CD4-positive, alpha-beta T cell treated with Interleukin-12 subunit alpha and Interleukin-12 subunit beta, for 1 hour (primary cell): ENCODE measurements at regions not wholly inside any gene's neighbourhood (a gene's known extent, or its start where the extent isn't known, plus 50 kb on each side); places are given as distances from the start of the nearest gene placed in this dataset.
"Not testable (repeated sequence)": the region's sequence is repeated elsewhere in the genome, so short reads cannot be mapped to it uniquely, and the experiment has no call there.

ENCODE experiments used
- DNase-seq: peaks from one replicate; pipeline ENCODE4 v3.0.0-alpha.2; 2020

DNA sequence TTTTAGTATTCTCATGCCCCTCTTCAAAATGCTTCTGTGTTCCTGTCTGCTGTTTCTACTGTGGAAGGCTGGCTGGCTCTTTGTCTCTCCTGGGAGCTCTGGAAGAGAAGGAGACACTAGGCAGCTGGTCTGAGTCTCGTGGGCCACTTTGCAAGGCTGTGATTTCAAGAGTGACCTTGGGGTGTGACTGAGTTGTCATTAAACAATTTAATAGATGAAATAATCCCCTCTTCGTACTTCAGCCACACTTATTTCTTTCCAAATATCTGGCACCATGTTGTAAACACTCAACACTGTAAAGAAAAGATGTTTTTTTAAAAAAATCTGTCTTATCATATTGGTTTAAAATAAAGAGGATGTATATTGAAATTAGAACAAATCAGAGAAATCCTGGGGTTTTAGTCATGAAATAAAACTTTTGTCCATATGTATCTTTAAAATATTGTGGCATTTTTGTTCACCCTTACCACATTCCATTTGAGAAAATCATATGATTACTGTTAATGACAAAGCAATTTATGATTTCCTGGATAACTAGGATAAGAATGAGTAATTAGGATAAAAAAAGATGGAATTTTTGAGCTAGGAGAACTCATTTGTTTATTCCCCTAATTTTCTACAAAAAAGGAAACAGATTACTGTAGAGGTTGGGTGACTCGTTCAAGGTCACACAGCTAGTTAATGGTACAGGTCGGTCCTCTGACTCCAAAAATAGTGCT, 200.8 kb downstream of the MAT2B start:
- DNase-seq = no peak

DNA sequence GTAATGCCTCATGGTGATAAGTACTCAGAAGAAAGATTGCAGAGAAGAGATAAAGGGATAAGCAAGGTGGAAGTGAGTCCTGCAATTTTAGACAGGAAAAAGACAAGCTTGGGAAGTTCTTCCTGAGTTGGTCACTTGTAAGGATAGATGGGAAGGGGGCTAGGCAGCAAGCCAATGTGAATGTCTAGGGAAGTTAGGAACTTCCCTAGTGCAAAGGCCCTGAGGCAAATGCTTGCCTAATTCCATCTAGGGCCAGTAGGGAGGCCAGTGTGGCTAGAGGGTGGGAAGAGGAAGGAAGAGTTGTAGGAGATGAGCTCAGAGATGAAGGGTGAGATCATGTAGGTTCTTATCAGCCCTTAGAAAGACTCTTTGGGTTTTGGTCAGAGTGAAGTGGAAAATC, 206.6 kb downstream of the MAT2B start:
- DNase-seq = no peak

DNA sequence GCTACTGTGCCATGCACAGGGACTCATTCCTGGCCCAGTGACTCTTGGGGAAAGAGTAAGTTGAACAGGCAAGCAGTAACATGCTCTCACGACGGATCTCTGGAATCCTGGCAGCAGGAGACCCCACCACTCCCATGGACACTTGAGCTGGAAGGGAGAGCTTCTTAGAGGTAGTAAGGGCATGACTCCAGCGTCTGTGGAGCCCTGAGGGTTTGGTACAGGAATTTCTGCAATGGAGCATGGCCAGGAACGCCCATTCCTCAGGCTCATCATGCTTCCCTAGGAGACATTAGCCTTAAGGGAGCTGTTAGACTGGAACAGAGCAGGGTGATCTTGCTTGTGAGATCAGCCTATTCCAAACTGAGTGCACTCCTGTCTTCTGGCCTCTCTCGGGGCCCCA, 212.9 kb downstream of the MAT2B start:
- DNase-seq = no peak

DNA sequence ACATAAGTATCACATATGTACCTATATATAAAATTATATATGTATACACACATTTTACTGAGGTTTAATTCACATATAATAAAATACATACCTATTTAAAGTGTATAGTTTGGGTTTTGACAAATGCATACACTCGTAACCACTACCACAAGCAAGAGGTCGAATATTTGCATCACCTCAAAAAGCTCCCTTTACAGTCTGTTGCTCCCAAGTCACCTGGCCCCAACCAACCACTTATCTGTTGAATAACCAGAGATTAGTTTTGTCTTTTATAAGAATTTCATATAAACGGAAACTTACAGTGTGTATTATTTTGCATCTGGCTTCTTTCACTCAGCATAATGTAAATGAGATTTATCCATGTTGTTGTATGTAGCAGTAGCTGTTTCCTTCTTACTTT, 218.9 kb downstream of the MAT2B start:
- no peak for DNase-seq

DNA sequence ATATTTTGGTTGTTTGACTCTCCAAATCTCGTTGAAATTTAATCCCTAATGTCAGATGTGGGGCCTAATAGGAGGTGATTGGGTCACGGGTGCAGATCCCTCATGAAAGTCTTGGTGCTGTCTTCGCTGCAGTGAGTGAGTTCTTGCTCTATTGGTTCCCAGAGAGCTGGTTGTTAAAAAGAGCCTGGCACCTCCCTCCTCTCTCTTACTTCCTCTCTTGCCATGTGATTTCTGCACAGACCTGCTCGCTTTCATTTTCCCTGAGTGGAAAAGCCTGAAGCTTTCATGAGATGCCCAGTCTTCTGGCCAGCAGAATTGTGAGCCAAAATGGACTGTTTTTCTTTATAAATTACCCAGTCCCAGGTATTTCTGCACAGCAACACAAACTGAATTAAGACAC, 221.6 kb downstream of the MAT2B start:
- no peak for DNase-seq

DNA sequence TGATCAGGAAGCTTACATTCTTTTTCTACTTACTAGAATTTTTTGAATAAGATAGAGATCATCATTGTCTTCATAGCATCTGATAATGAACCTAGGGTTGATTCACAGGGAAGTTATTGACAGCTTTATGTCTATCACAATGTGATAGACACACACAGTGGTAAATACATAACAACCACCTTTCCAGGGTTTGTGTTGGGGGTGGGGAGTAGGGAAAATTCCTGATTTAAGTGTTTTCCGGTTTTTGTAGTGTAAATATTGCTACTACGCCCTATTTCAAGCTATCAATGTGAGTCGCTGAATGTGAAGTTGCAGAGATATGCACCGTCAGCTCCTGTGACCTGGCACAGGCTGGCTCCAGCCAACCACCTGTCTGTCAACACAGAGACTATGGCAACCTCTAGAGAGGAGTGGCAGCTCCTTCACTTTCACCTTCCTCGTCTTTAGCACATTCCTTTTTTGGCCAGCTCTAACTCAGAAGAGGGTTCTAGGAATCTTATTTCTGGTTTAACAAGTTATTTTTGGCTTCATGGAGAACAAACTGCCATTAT, 224.9 kb downstream of the MAT2B start:
- no peak for DNase-seq

DNA sequence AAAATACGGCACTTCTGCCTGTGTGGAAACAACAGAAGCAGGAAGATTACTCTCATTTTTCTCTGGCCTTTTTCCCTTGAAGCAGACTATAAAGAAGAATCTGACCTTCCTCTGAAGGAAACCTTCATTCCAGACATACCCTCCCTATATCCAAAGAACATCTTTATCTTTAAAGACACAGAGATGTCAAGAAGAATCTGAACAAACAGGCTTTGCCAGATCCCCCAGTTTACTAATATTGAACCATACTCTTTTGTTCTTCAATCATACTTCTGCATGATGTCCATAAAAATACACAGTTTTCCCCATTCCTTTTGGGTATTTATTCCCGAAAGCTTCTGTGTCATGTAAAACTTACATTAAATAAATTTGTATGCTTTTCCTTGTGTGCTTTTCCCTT, 225.8 kb downstream of the MAT2B start:
- no peak for DNase-seq

DNA sequence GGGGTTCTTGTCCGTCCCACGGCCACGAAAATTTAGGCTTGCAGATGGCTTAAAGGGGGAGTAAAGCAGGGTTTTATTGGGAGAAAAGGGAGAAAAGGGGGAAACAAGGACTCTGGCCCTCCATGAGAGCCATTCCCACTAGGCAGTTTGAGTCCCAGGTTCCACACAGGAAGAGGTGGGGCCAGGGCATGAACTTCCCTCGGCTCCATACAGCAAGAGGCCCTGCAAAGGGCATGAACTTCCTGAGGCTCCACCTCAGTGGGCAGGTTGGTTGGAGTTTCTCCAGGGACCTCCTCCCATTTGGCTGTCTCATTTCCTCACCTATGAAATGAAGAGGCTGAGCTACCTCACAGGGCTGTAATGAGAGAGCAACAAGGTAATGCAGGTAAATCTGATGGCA, 229.7 kb downstream of the MAT2B start:
- no peak for DNase-seq

DNA sequence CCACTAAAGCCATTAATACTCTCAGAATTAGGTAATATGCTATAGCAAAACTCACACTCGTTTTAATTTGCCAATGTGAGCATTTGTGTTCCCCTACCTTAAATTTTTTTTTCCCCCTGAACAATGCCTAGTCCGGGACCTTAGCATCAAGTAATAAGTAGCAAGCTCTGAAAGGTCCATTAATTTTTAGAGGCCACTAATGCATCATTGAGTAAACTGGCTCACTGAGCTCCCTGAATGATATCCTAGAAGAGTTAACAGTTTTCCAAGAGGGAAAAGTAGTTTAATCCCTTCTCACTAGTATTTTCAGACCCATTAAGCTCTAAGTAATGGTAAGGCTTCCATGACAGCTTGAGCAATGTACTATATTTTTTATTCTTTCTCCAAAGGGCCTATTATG, 242.2 kb downstream of the MAT2B start:
- no peak for DNase-seq

DNA sequence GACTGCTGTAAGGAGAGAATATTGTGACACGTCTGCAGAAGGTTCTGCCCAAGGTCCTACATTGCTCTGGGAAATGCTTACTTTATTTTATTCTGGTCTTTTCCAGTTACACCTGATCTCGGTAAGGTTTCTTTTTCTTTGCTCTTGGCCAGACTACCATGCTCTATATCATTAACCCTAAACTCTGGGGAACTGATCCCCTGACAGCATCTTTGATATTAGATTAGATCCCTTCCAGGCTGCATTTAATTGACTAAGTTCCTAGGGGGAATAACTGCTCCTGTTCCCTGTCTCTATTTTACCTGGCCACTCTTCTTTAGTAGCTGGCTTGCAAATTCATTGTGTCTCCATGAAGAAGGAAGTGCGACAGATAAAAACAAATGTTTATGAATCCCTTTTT, 243.5 kb downstream of the MAT2B start:
- DNase-seq = no peak

DNA sequence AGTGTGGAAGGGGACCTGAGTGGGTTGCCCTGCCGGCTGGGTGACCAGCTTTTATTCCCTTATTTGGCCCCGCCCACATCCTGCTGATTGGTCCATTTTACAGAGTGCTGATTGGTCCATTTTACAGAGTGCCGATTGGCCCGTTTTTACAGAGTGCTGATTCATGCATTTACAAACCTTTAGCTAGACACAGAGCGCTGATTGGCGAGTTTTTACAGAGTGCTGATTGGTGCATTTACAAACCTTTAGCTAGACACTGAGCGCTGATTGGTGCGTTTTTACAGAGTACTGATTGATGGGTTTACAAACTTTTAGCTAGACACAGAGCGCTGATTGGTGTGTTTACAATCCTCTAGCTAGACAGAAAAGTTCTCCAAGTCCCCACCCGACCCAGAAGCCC, 245.0 kb downstream of the MAT2B start:
- DNase-seq = not testable (repeated sequence)

DNA sequence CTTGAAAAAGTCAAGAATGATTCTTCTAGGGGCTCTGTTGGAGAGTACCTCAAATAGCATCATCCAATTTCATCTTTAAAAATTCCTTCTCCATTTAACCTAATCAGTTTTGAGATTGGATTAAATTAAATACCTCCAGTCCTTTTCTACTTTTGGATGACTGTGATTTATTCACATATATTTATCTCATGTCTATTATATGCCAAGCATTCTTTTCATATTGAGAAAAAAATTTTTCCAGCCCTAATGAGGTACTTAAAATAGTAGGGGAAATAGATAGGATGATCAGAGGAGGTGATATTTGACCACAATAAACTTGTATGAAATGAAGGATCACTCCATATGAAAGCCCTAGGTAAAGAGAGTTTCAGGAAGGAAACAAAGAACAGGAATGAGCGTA, 250.1 kb downstream of the MAT2B start:
- no peak for DNase-seq

DNA sequence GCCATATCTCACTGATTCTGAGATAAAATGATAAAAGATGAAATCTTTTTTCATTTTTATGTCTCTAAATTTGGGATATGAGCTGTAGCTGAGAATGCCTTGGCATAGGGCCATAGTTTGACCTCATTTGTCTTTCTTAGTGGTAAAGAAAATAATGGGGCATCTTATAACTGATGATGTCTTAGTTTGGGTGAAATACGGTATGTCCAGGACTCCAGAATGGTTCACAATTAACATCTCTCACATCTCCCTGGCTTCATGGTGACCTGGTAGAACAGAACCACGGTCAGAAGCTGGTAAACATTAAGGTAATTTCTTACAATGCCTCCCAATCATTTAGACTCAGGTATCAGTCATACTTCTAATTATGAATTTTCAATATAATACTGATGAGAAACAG, 250.8 kb downstream of the MAT2B start:
- DNase-seq = no peak

DNA sequence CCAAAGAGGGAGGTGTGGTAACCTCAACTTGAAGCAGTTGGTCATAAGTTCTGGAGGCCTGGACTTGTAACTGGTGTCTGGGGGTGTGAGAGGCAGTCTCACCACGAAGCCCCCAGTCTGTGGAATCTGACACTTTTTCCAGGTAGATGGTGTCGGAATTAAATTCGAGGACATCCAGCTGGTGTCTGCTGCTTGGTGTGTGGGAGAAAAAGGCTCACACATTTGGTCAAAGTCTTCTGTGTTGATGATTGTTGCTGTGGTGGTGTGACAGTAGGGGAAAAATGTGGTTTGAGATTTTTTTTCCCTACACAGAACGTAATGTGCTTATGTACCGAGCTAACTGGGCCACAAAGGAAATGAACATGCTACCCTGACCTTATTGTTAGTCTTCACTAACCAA, 251.9 kb downstream of the MAT2B start:
- DNase-seq = no peak

DNA sequence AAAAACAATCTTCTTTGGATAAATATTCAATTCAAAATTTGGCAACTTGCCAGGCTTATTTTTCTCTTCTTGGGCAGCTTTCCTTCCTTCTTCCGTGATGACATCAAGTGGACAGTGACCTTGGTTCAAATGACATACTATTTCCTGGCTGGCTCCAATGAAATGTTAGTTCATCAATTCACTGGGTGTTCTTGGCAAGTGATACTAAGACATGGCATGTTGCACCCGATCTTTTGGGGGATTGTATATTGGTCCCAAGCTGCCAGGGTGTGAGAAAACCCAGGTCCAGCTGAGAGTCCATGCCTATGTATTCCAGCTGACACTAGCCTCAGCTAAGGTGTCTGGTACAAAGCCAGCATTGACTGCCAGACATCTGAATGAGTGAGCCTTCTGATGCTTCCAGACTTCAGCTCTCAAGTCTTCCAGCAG, 252.9 kb downstream of the MAT2B start:
- DNase-seq = no peak

DNA sequence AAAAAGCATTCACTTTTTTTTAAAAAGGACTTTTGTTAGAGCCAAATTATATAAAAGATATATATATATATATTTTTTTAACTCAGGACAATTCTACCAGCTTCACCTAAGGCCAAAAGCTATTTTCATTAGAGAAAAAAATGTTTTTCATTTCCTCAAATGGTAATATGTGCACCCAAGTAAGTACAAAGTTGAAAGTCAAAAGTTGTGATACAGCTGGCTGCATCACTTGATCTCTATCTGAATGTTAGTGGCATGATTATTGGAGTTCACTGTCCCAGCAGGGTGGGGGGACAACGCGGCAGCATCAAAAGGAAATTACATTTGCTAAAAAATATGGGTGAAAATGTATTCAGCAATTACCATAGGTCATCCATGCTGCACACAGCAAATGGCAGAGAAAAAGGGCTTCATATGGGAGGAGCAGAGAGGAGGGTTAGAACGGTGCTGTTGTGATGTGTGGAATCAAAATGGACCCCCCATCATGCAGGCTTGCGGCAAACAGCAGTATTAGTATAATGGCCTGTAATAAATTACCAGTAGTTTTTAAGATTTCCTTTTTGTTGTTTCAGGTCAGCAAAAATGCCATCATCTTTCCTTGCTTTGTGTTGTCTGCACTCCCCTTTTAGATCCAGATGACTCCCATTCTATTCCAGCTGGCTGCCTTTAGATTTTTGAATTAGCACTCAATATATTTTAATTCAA, 253.7 kb downstream of the MAT2B start:
- DNase-seq = no peak

DNA sequence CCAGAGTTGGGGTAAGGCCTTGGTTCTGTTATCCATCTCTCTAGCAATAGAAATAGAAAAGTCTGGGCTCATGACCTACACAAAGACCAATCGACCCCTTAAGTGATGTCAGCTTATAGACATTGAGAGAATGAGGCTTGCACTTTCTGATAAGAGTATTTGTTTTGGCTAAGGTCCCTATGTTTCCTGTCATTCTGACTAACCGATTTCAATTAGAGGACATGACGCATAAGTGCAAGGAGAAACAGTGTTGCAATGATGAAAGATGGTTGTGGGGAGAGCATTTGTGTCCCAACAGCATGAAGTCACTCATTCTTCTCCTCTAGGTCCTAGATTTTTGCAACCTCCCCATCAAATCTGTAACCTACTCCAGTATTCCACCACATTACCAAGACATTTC, 255.1 kb downstream of the MAT2B start:
- no peak for DNase-seq

DNA sequence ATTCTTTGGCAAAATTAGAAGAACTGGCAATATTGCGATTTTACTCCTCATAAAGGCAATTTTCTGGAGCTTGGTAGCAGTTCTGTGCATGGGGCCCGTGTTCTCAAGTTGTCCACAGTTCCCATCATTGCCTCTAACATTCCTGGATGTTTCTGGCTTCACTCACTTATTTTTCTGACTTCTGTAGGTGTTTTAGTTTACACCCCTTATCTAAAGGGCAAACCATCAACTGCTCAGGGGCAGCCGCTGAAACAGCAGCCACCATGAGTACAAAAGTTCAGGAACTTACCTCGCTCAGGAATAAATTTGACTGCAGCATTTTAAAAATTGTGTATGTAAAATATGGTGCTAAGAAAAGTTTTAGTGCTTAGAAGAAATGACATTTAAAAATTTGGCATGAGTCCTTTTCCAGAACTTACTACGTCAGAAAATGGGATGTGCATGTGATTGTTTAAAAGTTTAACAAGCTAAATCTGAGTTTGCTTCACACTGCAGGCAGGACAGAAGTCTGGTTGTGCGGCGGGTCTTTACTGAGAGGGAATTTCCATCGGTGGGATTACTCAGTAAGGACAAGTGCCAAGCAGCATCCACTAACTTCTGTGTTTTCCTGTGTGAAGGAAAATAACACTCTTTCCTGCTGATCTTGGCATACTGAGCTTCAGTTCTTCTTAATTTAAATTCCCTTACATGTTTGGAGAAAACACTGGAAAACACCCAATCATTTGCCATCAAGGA, 261.7 kb downstream of the MAT2B start:
- DNase-seq = no peak

DNA sequence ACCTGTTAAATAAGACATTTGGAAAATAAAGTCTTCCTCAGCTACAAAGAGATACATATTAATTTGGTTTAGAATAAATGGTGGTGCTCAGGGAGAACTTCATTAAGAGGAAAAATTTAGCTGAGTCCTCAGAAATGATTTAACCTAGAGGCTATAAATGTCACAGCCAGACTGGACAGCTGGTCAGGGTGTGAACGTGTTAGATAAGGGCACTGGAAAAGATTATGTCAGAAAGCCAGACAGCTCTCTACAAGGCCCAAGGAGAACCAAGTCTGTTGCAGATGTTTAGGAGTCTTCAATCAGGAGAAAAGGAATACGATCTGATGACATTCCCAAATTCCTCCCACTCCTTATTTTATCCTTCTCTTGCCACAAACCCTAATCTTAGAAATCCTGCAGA, 265.2 kb downstream of the MAT2B start:
- DNase-seq = no peak

DNA sequence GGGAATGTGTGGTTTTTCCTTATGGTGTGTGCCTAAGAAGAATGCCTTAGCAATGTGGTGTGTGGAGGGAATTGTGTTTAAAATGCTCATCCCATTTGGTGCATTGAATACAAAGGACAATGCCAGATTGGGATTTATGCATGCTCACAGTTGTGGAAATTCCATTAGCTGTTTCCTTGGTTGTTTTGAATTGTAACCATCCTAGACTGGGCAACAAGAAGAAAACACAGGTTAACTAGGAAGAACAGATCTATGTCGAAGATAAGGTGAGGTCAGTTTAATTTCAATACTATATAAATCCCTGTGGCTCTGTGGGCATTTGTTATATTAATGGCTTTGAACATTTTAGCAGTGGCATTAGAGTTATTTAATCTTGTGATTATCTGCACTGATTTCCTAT, 266.8 kb downstream of the MAT2B start:
- DNase-seq = no peak

DNA sequence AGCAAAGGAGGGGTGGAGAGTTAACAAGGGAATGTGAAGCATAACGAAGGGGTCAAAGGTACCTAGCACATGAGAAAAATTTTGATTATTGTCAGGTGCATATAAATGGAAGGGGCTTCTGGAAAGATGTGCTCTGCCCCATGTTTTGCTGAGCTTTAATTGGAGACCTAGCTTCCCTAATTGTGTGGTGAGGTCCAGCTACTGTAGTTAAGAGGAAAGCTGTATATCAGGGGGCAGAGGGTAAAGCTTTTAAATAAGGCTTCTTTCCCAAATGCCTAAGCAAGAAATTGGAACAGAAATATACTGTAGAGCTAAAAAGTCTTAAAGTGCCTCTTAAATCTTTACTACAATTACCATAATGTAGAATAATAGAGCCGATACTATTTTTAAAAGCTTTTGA, 267.2 kb downstream of the MAT2B start:
- DNase-seq = no peak

DNA sequence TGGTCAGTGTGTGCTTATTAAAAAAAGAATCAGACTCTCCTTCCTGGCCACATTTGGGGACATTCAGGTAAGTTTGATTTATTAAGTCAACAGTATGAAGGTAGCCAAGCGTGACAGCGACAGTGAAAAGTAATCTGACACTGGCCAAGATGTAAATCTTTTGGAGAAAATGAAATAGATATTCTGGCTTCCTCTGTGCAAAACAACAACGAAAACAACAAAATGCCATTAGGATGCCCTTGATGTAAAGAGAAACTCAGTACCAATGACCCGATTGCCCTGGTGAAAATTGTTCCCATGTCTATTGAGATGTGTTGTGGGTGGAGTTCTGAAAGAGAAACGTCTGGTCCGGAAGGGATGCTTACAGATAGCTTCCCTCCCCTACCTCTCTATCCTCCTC, 267.8 kb downstream of the MAT2B start:
- DNase-seq = no peak

DNA sequence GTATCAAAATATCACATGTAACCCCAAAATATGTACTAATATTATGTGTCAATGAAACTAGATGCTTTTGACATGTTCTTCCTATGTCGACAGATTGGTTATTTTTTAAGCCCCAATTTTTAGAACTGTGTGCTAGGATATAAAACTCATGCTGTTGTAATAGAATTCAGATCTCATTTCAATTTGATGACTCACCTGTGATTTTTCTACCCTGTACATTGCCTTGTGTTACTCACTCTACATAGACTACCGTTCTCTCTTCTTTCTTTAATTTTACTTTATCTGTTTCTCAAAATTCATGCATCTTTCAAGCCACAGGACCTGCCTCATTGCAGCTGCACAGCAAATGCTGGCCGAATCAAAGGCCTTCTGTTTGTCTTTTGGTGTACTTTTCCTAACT, 284.5 kb downstream of the MAT2B start:
- DNase-seq = no peak

DNA sequence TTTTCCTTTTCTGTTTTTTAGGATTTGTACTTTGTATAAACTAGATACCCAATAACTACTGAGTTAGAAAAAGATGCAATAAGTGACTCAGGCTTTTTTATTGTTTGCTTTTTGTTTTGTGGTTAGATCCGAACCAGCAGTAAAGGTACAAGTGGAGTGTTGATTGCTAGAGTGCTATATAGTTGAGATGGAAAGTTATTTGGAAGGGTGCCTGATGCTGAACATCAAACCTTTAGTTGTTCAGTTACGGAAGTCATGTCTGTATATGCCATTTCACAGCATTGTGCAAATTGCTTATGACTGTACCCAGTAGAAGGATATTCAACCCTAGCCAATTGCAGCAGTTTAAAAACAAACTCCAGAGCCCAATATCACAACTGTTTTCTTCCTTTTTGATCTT, 285.1 kb downstream of the MAT2B start:
- DNase-seq = no peak
